Choroid plexus epithelial cell (primary cell): ENCODE measurements at regions not wholly inside any gene's neighbourhood (a gene's known extent, or its start where the extent isn't known, plus 50 kb on each side); places are given as distances from the start of the nearest gene placed in this dataset.

Experiments
- DNase-seq: peaks from one replicate; pipeline ENCODE4 v3.0.0-alpha.2; 2010; ENCODE audit warnings: low read depth
- H3K4me3 ChIP-seq: 2 replicates; pipeline ENCODE4 v1.5.1; 2011; ENCODE audit warnings: low read depth, mild to moderate bottlenecking, control low read depth, low read length, moderate library complexity
- TF ChIP-seq, protein P1 (sequence below): conservative IDR thresholded peaks from 2 replicates; pipeline ENCODE4 v1.5.1; 2011; ENCODE audit warnings: low read depth, mild to moderate bottlenecking, control low read depth, inconsistent platforms, low read length, moderate library complexity

DNA sequence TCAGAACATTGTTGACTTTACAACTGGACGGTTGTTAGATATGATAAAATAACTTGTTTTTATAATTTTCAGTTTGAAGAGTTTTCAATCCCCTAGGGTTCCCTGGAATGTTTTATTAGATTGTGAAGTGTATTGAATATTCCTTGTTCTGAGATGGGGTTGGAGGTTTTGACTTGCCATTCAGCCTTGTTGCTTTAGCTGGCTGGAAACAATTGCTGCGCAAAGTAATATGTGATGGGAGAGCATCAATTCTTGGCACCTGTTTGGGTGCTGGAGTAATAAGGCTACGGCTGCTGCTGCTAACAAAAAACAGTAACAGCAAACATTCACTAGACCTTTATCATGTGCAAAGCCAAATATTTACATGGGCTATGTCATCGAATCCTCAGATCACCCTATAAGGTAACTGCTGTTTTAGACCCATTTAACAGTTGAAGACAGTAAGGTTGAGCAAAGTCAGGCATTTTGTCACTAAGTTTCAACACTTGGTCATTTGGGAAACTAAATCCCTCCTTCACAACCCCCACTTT is 241.0 kb upstream of the TBX3 start:
- DNase-seq = peak; percentile 12
- no peak overlapping the region for H3K4me3 ChIP-seq
- TF ChIP-seq, protein P1, sequence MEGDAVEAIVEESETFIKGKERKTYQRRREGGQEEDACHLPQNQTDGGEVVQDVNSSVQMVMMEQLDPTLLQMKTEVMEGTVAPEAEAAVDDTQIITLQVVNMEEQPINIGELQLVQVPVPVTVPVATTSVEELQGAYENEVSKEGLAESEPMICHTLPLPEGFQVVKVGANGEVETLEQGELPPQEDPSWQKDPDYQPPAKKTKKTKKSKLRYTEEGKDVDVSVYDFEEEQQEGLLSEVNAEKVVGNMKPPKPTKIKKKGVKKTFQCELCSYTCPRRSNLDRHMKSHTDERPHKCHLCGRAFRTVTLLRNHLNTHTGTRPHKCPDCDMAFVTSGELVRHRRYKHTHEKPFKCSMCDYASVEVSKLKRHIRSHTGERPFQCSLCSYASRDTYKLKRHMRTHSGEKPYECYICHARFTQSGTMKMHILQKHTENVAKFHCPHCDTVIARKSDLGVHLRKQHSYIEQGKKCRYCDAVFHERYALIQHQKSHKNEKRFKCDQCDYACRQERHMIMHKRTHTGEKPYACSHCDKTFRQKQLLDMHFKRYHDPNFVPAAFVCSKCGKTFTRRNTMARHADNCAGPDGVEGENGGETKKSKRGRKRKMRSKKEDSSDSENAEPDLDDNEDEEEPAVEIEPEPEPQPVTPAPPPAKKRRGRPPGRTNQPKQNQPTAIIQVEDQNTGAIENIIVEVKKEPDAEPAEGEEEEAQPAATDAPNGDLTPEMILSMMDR = no peak

GRCh38 chr12:114921781-114922180 is 237.8 kb upstream of the TBX3 start:
- no peak for DNase-seq
- H3K4me3 ChIP-seq = no peak overlapping the region
- TF ChIP-seq, protein P1 = no peak

GRCh38 chr12:114920771-114921554 is 237.0 kb upstream of the TBX3 start:
- DNase-seq = peak; percentile 11
- H3K4me3 ChIP-seq = no peak overlapping the region
- TF ChIP-seq, protein P1 = no peak

DNA sequence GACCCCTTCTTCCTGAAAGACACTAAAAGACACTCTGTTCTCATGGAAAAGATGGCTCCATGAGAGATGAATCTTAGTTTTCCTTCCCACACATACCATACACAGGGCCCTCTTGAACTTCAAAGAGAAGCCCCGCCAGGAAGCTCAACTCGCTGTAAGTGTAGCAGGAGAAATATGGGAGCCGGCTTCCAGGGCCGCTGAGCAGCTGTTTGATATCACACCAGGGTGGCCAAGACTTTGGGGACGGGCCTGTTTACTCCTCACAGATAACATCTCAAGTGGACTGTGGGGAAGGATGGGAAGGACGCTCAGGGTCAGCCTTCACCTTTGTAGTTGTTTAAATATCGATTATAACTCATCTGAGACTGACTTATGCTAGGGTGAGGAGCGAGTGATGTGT is 235.5 kb upstream of the TBX3 start:
- no peak for DNase-seq
- TF ChIP-seq, protein P1 = no peak
- H3K4me3 ChIP-seq = no peak overlapping the region

DNA sequence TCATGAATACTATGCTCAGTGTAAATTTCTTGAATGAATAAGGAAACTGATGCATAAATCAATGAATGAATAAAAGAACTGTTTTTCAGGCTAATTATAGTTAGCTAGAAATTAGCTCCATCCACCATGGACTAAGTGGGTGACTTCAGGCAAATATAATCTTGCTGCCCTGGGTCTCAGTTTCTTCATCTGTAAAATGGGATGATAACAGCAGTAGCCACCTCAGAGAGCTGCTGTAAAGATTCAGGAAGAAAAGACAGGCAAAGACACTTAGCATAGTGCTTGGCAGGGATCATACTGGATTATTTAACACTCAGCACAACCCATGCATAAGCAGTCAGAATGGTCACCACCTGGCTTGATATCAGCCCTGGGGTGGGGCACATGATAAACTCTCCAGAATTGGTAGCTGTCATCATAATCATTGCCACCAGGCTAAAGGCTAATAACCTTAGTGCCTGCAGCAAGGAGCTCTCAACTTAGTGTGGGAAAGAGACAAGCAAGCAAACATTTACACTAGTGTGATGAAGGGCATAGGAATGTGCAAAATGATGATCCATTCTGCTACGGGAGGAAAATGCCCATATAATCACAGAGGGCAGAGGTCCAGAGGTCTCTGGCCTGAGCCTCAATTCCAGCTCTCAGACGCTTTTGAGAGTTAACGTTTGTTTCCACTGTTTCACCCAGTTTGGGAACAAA is 234.7 kb upstream of the TBX3 start:
- TF ChIP-seq, protein P1 = no peak
- H3K4me3 ChIP-seq = no peak overlapping the region
- DNase-seq = peak; percentile 54

DNA sequence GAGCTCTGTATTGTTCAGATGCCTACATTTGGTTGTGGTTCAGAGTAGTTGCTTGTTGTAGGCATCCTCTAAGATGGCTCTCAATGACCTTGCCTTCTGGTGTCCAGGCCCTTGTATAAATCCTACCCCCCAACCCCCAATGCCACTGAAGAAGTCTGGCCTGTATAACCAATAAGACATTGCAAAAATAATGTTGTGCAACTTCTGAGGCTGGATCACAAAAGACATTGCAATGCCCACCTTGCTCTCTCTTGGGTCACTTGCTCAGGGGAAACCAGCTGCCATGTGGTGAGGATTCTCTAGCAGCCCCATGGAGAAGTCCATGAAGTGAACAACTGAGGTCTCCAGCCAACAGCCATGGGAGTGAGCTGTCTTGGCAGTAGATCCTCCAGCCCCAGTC is 234.0 kb upstream of the TBX3 start:
- TF ChIP-seq, protein P1 = no peak
- no peak for DNase-seq
- no peak overlapping the region for H3K4me3 ChIP-seq

- H3K4me3 ChIP-seq = no peak overlapping the region
- TF ChIP-seq, protein P1 = no peak
- no peak for DNase-seq
Observed at GRCh38 chr12:114917307-114917706, 233.3 kb upstream of the TBX3 start.
